NCI-H774 (cell line): ENCODE measurements at regions not wholly inside any gene's neighbourhood (a gene's known extent, or its start where the extent isn't known, plus 50 kb on each side); places are given as distances from the start of the nearest gene placed in this dataset.
A peak's percentile ranks its signal among the peaks of the same experiment; 100 is the strongest.
"Not testable (repeated sequence)": the region's sequence is repeated elsewhere in the genome, so short reads cannot be mapped to it uniquely, and the experiment has no call there.

Experiments
- DNase-seq: peaks from one replicate; lab custom pipeline; 2025; lab: John Stamatoyannopoulos, UW

GRCh38 chr5:2102819-2103776 is 220.4 kb upstream of the IRX4 start:
- no peak for DNase-seq

- no peak for DNase-seq
Observed at GRCh38 chr5:2101685-2102084, 219.0 kb upstream of the IRX4 start.

GRCh38 chr5:2096887-2097505 is 214.3 kb upstream of the IRX4 start:
- DNase-seq, result no peak

GRCh38 chr5:2095011-2095410 is 212.3 kb upstream of the IRX4 start:
- no peak for DNase-seq

GRCh38 chr5:2094616-2094995 is 211.9 kb upstream of the IRX4 start:
- no peak for DNase-seq

GRCh38 chr5:2093859-2094615 is 211.3 kb upstream of the IRX4 start:
- no peak for DNase-seq

- no peak for DNase-seq
Observed at GRCh38 chr5:2091921-2092320, 209.2 kb upstream of the IRX4 start.

GRCh38 chr5:2087980-2088379 is 205.3 kb upstream of the IRX4 start:
- DNase-seq, result no peak

GRCh38 chr5:2075365-2075764 is 192.6 kb upstream of the IRX4 start:
- DNase-seq, result no peak

- no peak for DNase-seq
Observed at GRCh38 chr5:2071562-2071961, 188.8 kb upstream of the IRX4 start.

GRCh38 chr5:2070787-2071186 is 188.1 kb upstream of the IRX4 start:
- not testable (repeated sequence) for DNase-seq

GRCh38 chr5:2068531-2068930 is 185.8 kb upstream of the IRX4 start:
- DNase-seq, result no peak

GRCh38 chr5:2066373-2066772 is 183.6 kb upstream of the IRX4 start:
- DNase-seq, result no peak

- not testable (repeated sequence) for DNase-seq
Observed at GRCh38 chr5:2063380-2063779, 180.7 kb upstream of the IRX4 start.

GRCh38 chr5:2052687-2053086 is 170.0 kb upstream of the IRX4 start:
- no peak for DNase-seq

GRCh38 chr5:2049876-2050275 is 167.2 kb upstream of the IRX4 start:
- no peak for DNase-seq

- no peak for DNase-seq
Observed at GRCh38 chr5:2048664-2049063, 165.9 kb upstream of the IRX4 start.

GRCh38 chr5:2047341-2047927 is 164.7 kb upstream of the IRX4 start:
- DNase-seq, result no peak

GRCh38 chr5:2044041-2044440 is 161.3 kb upstream of the IRX4 start:
- no peak for DNase-seq

GRCh38 chr5:2039180-2039531 is 156.4 kb upstream of the IRX4 start:
- no peak for DNase-seq

GRCh38 chr5:2038321-2039179 is 155.8 kb upstream of the IRX4 start:
- peak; percentile 80 for DNase-seq
